Activated naive CD4-positive, alpha-beta T cell treated with anti-CD3 and anti-CD28 coated beads for 36 hours (primary cell): ENCODE measurements at regions not wholly inside any gene's neighbourhood (a gene's known extent, or its start where the extent isn't known, plus 50 kb on each side); places are given as distances from the start of the nearest gene placed in this dataset.
"Not testable (repeated sequence)": the region's sequence is repeated elsewhere in the genome, so short reads cannot be mapped to it uniquely, and the experiment has no call there.

ENCODE experiments used
- CTCF ChIA-PET: fragments of 350-600 bp; sonication (Branson Sonifier 250); formaldehyde crosslinking; loops from one replicate; lab custom pipeline; 2021; ENCODE audit warnings: antibody characterized with exemption; lab: Charles Lee
- DNase-seq: peaks from one replicate; pipeline ENCODE4 v3.0.0-alpha.2; 2020
- H3K27ac Mint-ChIP-seq: one replicate; pipeline ENCODE4 v1.8.0; 2021; ENCODE audit warnings: mild to moderate bottlenecking, mixed read lengths
- H3K27me3 Mint-ChIP-seq: one replicate; pipeline ENCODE4 v1.8.0; 2021; ENCODE audit warnings: low read depth, mixed read lengths
- H3K36me3 Mint-ChIP-seq: one replicate; pipeline ENCODE4 v1.8.0; 2021; ENCODE audit warnings: low read depth, mixed read lengths
- H3K4me1 Mint-ChIP-seq: one replicate; pipeline ENCODE4 v1.8.0; 2021; ENCODE audit warnings: low read depth, mixed read lengths
- H3K4me3 Mint-ChIP-seq: one replicate; pipeline ENCODE4 v1.8.0; 2021; ENCODE audit warnings: mild to moderate bottlenecking, moderate library complexity, mixed read lengths
- H3K9me3 Mint-ChIP-seq: one replicate; pipeline ENCODE4 v1.8.0; 2021; ENCODE audit warnings: mixed read lengths
- intact Hi-C: fragments of 100-400 bp; cut with micrococcal nuclease; formaldehyde crosslinking; loops from one replicate; pipeline ENCODE4 v1.15.1; 2023

DNA sequence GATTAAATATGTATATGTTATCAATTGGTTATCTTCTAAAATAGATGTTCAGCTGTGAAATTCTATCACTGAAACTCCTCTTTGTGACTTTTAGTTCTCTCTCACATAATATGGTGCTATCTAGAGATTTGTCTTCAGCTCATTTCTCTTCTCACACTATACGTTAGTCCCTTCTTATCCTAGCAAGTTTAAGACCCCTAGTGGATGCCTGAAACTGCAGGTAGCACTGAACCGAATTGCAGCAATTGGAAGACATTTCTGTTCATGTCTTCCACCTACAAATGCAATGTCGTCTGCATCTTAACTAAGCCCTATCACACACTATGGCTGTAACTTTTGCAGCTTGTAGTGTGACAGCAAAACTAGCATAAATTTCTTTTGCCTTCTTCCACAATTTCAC is 442.7 kb upstream of the POM121L12 start:
- peaks cover 2% of the 10 kb centered on the region for H3K36me3 Mint-ChIP-seq
- H3K27ac Mint-ChIP-seq, result no peak overlapping the region
- H3K4me1 Mint-ChIP-seq, result no peaks in the 10 kb centered on the region
- H3K27me3 Mint-ChIP-seq, result no peaks in the 10 kb centered on the region
- no peak overlapping the region for H3K4me3 Mint-ChIP-seq
- CTCF ChIA-PET, result interaction anchor here (0.7 kb wide), 1 partner anchor 34 kb away, joined by 3 read pairs; no protein-coding TSS in a partner anchor
- intact Hi-C loops, result no loop called here
- no peak for DNase-seq
- H3K9me3 Mint-ChIP-seq, result peaks cover 9% of the 10 kb centered on the region

DNA sequence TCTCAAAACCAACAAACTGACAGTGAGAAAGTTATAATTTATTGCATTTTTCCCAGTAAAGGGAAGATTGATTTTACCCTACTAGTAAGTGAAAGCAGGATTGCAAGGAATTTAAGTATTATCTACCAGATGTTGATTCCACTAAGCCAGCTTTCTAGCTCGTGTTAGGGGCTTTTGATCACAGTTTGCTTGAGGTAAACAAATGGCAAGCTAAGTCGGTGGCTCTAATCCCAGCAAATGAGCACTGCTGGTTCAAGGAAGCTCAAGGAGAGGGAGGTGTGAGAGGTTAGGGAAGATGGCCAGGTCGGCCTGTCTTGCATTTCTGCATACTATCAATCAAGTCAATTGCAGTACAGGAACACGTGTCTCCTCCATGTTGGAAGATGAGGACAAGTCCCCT is 448.7 kb upstream of the POM121L12 start:
- Mint-ChIP-seq H3K27ac (no peak overlapping the region), H3K4me3 (no peak overlapping the region), H3K9me3 (peaks cover 8% of the 10 kb centered on the region), H3K27me3 (no peaks in the 10 kb centered on the region), H3K36me3 (no peaks in the 10 kb centered on the region), H3K4me1 (no peaks in the 10 kb centered on the region)
- CTCF ChIA-PET, result no interaction called here
- intact Hi-C loops, result no loop called here
- no peak for DNase-seq

GRCh38 chr7:52584041-52584440 is 451.4 kb upstream of the POM121L12 start:
- H3K36me3 Mint-ChIP-seq, result no peaks in the 10 kb centered on the region
- no peak overlapping the region for H3K4me3 Mint-ChIP-seq
- no peak for DNase-seq
- intact Hi-C loops, result no loop called here
- H3K27ac Mint-ChIP-seq, result no peak overlapping the region
- peaks cover 5% of the 10 kb centered on the region for H3K9me3 Mint-ChIP-seq
- H3K4me1 Mint-ChIP-seq, result no peaks in the 10 kb centered on the region
- CTCF ChIA-PET, result no interaction called here
- H3K27me3 Mint-ChIP-seq, result no peaks in the 10 kb centered on the region

DNA sequence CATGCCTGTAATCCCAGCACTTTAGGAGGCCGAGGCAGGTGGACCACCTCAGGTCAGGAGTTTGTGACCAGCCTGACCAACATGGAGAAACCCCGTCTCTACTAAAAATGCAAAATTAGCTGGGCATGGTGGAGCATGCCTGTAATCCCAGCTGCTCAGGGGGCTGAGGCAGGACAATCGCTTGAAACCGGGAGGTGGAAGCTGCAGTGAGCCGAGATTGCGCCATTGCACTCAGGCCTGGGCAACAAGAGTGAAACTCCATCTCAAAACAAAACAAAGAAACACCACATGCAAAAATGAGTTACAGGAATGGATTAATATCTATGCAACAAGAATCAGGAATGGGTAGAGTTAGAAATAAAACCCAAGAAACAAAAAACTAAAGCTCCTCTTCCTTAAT is 462.3 kb upstream of the POM121L12 start:
- H3K27me3 Mint-ChIP-seq, intact Hi-C loops, H3K9me3 Mint-ChIP-seq, H3K4me1 Mint-ChIP-seq, H3K36me3 Mint-ChIP-seq, DNase-seq, H3K4me3 Mint-ChIP-seq, CTCF ChIA-PET, H3K27ac Mint-ChIP-seq: not testable (repeated sequence)

- peaks cover 3% of the 10 kb centered on the region for H3K9me3 Mint-ChIP-seq
- no peak overlapping the region for H3K4me3 Mint-ChIP-seq
- H3K27me3 Mint-ChIP-seq, result no peaks in the 10 kb centered on the region
- no peak overlapping the region for H3K27ac Mint-ChIP-seq
- no peaks in the 10 kb centered on the region for H3K36me3 Mint-ChIP-seq
- CTCF ChIA-PET, result no interaction called here
- no peak for DNase-seq
- intact Hi-C loops, result no loop called here
- H3K4me1 Mint-ChIP-seq, result no peaks in the 10 kb centered on the region
Measured at GRCh38 chr7:52571026-52571425, 464.4 kb upstream of the POM121L12 start.

- Mint-ChIP-seq H3K4me1 (no peaks in the 10 kb centered on the region), H3K4me3 (no peak overlapping the region), H3K27ac (no peak overlapping the region), H3K9me3 (peaks cover 3% of the 10 kb centered on the region), H3K27me3 (no peaks in the 10 kb centered on the region), H3K36me3 (no peaks in the 10 kb centered on the region)
- intact Hi-C loops, result no loop called here
- DNase-seq, result no peak
- CTCF ChIA-PET, result no interaction called here
Measured at GRCh38 chr7:52569151-52569550, 466.3 kb upstream of the POM121L12 start.

DNA sequence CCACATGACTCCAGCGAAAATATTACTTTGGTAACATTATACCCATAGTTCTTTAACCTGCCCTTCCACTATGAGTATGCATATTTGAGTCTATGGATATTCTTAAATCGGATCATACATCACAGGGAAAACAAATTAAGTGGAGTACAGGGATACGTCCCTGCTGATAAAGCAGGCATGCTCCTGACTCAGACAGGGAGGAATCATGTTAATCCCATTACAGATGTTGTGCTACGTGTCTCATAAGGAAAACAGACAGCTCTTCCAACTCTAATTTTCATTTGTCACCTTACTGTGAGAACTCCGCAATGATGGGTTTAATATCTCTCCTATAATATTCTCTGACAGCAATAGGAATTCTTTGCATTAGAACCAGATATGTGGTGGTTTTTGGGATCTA is 469.5 kb upstream of the POM121L12 start:
- no peak for DNase-seq
- H3K4me3 Mint-ChIP-seq, result no peak overlapping the region
- CTCF ChIA-PET, result interaction anchor here (0.7 kb wide), 1 partner anchor 1546 kb away, joined by 3 read pairs; no protein-coding TSS in a partner anchor
- no peak overlapping the region for H3K27ac Mint-ChIP-seq
- no peaks in the 10 kb centered on the region for H3K36me3 Mint-ChIP-seq
- H3K9me3 Mint-ChIP-seq, result peaks cover 18% of the 10 kb centered on the region
- no peaks in the 10 kb centered on the region for H3K27me3 Mint-ChIP-seq
- intact Hi-C loops, result no loop called here
- H3K4me1 Mint-ChIP-seq, result no peaks in the 10 kb centered on the region

DNA sequence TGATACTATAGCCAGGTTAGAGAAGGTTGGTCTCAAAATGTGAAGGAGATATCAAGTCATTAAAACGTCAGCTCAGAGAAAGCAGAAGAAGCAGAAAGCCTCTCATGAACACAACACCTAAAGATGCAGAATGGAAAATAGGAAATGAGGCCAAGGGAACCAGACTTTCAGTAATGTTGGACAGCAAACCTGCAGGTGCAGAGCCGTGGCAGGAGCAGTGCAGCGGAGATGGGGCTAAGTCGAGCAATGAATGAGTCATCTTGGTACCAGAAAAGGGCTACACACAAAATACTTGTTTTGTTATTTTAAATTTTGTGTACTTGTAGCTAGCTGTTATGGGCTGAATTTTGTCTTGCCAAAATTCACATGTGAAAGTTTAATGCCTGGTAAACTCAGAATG is 479.6 kb upstream of the POM121L12 start:
- CTCF ChIA-PET, result no interaction called here
- H3K4me1 Mint-ChIP-seq, result no peaks in the 10 kb centered on the region
- intact Hi-C loops, result no loop called here

DNA sequence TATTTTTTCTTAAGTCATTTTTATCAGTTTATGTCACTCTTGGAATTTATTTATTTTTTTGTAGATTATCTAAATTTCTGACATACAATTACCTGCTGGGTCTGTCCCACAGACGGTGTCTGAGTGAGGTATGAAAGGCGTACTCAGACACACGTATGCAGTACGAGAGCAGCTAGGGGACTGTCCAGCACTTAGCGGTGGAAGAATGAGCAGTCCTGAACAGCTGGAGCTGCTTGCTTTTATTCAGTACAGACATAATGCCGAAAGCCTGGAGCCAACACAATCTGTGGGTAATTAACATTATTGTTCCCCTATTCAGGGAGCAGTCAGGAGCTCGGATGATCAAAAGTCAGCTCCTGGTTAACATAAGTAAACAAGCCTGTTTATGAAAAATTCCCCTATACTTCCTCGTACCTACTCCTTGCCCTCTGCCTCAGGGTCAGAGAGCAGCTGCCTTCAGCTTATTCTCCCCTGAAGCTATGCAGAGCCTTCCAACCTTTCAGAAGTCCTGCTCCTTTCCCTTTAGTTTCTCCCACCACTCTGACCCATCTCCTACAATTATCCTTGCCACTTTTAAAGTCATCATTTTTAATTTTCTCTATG is 488.0 kb upstream of the POM121L12 start:
- Mint-ChIP-seq H3K9me3 (peaks cover 3% of the 10 kb centered on the region), H3K27ac (no peak overlapping the region), H3K36me3 (no peaks in the 10 kb centered on the region), H3K4me3 (no peak overlapping the region), H3K27me3 (no peaks in the 10 kb centered on the region), H3K4me1 (no peaks in the 10 kb centered on the region)
- no peak for DNase-seq
- CTCF ChIA-PET, result interaction anchor here (0.6 kb wide), 1 partner anchor 108 kb away, joined by 3 read pairs; no protein-coding TSS in a partner anchor
- intact Hi-C loops, result no loop called here

More for the DNA sequence above, 479.6 kb upstream of the POM121L12 start:
- H3K9me3 Mint-ChIP-seq, result peaks cover 5% of the 10 kb centered on the region
- H3K27me3 Mint-ChIP-seq, result no peaks in the 10 kb centered on the region
- H3K27ac Mint-ChIP-seq, result no peak overlapping the region
- H3K36me3 Mint-ChIP-seq, result no peaks in the 10 kb centered on the region
- DNase-seq, result no peak
- H3K4me3 Mint-ChIP-seq, result no peak overlapping the region

DNA sequence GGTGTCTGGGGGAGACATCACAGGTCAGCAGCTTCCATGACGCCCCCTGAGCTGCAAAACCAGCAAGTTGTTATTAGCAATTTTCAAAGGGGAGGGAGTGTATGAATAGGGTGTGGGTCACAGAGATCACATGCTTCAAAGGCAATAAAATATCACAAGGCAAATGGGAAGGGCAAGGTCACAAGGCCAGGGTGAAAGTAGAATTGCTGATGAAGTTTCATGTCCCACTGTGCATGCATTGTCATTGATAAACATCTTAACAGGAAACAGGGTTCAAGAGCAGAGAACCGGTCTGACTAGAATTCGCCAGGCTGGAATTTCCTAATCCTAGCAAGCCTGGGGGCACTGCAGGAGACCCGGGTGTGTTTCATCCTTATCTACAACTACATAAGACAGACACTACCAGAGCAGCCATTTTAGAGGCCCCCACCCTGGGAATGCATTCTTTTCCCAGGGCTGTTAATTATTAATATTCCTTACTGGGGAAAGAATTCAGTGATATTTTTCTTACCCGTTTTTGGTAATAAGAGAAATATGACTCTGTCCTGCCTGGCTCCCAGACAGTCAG is 494.2 kb upstream of the POM121L12 start:
- H3K9me3 Mint-ChIP-seq, CTCF ChIA-PET: not testable (repeated sequence)

GRCh38 chr7:52540041-52540440 is 495.4 kb upstream of the POM121L12 start:
- Mint-ChIP-seq H3K4me1 (no peaks in the 10 kb centered on the region), H3K9me3 (peaks cover 10% of the 10 kb centered on the region), H3K36me3 (no peaks in the 10 kb centered on the region), H3K27ac (no peak overlapping the region), H3K27me3 (no peaks in the 10 kb centered on the region), H3K4me3 (no peak overlapping the region)
- DNase-seq, result no peak
- CTCF ChIA-PET, result interaction anchor here (0.6 kb wide), 1 partner anchor 250 kb away, joined by 3 read pairs; no protein-coding TSS in a partner anchor
- intact Hi-C loops, result no loop called here

More for the DNA sequence above, 494.2 kb upstream of the POM121L12 start:
- H3K27ac Mint-ChIP-seq, DNase-seq, H3K4me1 Mint-ChIP-seq, intact Hi-C loops, H3K4me3 Mint-ChIP-seq, H3K36me3 Mint-ChIP-seq, H3K27me3 Mint-ChIP-seq: not testable (repeated sequence)

DNA sequence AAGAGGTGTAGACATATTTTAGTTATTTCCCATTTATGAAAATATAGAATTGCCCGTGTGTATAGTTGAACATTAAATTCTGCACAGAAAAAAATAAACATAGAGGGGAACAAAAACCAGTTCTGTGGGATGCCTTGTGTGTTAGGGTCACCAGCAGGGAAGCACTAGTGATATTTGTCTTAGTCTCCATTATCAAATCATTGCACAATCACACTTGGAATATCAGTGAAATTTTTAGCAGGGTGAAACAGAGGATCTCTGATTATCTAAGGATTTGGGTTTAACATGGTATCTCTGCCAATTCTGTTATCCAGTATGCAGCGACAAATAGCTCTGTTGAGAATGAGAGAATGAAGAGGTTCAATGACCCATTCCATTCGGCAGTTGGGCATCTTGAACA is 496.0 kb upstream of the POM121L12 start:
- DNase-seq, result no peak
- CTCF ChIA-PET, result no interaction called here

DNA sequence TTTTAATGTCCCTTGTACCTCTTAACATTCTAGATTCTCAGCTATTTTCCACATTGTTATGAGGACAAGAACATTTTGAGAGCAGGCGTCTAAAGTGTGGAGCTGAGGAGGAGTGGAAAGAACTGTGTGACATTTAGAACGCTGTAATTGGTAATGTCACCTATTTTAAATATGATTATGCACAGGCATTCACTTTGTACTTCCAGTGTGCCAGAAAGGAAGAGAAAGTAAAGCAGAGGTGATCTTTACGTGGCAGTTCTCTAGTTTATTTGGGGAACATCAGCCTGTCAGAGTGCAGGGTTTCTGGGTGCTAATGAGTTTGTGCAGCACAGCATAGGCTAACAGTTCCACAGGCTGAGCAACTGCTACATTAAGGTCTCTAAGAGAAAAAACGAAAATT is 498.4 kb upstream of the POM121L12 start:
- CTCF ChIA-PET, result no interaction called here
- DNase-seq, result no peak
- no peak overlapping the region for H3K27ac Mint-ChIP-seq
- no peaks in the 10 kb centered on the region for H3K36me3 Mint-ChIP-seq
- peaks cover 17% of the 10 kb centered on the region for H3K9me3 Mint-ChIP-seq
- intact Hi-C loops, result no loop called here
- no peaks in the 10 kb centered on the region for H3K27me3 Mint-ChIP-seq
- no peaks in the 10 kb centered on the region for H3K4me1 Mint-ChIP-seq
- no peak overlapping the region for H3K4me3 Mint-ChIP-seq

More for the DNA sequence above, 496.0 kb upstream of the POM121L12 start:
- Mint-ChIP-seq H3K27me3 (no peaks in the 10 kb centered on the region), H3K36me3 (no peaks in the 10 kb centered on the region), H3K4me1 (no peaks in the 10 kb centered on the region), H3K9me3 (peaks cover 10% of the 10 kb centered on the region), H3K4me3 (no peak overlapping the region), H3K27ac (no peak overlapping the region)
- intact Hi-C loops, result no loop called here
